GM10847 (cell line): ENCODE measurements at regions not wholly inside any gene's neighbourhood (a gene's known extent, or its start where the extent isn't known, plus 50 kb on each side); places are given as distances from the start of the nearest gene placed in this dataset.

ENCODE experiments used
- POLR2A ChIP-seq: IDR thresholded peaks from 2 replicates; pipeline ENCODE4 v1.6.1; 2011; ENCODE audit not compliant: insufficient read length; ENCODE audit errors: extremely low read depth

DNA sequence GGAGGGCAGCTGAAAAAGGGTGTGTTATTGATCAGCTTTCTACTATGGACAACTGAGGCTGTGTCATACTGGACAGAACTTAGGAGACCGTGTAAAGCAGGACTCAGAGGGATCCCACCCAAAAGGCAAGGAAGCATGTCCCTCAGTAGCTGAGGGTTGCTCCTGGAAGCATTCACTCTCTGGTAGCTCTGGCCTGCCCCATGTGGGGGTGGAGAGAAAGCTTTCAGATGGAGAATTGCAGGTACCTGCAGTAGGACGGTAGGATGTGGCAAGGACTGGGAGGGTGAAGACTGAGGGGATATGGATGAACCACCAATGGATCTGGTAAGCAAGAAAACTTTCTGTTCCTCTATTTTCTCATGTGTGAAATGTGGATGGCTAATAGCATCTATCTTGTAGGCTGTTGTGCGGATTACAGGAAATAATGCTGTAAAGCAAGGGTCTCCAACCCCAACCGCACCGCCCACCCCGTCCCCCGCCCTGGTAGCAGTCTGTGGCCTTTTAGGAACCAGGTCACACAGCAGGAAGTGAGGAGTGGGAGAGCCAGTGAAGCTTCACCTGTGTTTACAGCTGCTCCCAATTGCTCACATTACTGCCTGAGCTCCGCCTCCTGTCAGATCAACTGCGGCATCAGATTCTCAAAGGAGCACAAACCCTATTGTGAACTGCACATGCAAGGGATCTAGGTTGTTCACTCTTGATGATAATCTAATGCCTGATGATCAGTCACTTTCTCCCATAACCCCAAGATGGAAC, 157.7 kb upstream of the PROK2 start:
- TF ChIP-seq POLR2A, result no peak

- no peak for TF ChIP-seq POLR2A
Observed at GRCh38 chr3:71940486-71940885, 155.5 kb upstream of the PROK2 start.

DNA sequence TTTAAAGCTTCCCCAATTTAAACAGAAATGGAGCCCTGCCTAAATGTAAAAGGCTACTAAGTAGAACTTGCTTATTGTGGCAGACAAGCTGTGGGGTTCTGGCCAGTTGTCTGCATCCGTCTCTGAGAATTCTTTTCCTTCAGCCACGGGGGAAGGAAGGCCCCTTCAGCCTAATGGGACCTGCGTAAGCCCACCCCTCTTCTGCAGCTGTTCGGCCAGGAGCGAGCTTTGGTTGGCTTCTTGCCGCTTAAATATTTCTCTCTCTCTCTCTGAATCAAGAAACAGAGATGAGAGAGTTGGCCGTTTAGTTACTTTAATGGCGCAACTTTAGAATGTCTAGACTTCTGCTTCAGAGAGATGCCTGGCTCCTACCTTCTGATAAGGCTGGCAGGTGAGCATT, 151.7 kb upstream of the PROK2 start:
- no peak for TF ChIP-seq POLR2A

- TF ChIP-seq POLR2A, result no peak
Observed at GRCh38 chr3:71934520-71935270, 149.7 kb upstream of the PROK2 start.

GRCh38 chr3:71931922-71932321, 147.0 kb upstream of the PROK2 start:
- TF ChIP-seq POLR2A, result no peak

- no peak for TF ChIP-seq POLR2A
Observed at GRCh38 chr3:71930056-71930991, 145.4 kb upstream of the PROK2 start.

- TF ChIP-seq POLR2A, result no peak
Observed at GRCh38 chr3:71928212-71928611, 143.3 kb upstream of the PROK2 start.

GRCh38 chr3:71927505-71928066, 142.6 kb upstream of the PROK2 start:
- no peak for TF ChIP-seq POLR2A

DNA sequence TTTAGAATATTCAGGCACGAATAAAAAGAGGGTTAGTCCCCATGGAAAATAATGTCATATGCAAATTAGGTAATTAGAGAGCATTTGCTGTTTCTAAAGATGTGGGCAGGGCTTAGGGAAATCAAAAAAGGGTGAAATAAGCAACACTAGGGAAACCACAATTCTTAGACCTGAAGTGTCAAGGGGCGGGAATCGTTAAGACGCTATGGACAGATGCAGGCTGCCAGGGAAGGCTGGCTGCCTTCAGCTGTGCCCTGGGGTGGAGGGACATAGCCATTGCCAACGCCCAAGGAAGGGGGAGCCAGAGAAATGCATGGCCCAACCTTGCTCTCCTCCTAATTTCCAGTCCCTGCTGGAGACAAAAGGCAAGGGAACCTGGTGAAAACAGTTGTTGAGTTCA, 141.7 kb upstream of the PROK2 start:
- no peak for TF ChIP-seq POLR2A

GRCh38 chr3:71926262-71926600, 141.3 kb upstream of the PROK2 start:
- no peak for TF ChIP-seq POLR2A

DNA sequence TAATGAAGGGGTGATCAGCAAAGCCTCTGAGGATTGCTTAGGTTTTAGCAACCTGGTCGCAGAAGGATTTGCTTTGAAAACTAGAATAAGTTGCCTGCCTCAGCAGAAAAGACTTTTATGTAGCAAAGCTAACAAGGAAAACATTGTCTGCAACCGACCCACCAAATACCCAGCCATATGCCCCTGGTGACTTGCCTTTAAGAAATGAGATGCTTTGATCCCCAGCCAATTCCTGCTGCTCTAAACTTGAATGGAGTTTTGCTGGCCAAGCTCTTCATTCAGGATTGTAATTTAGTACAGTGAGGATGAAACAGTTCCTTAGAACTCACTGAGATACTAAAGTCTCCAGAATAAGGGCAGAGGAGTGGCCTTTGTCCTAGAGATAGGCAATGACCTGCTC, 139.8 kb upstream of the PROK2 start:
- no peak for TF ChIP-seq POLR2A

GRCh38 chr3:71921036-71921435, 136.1 kb upstream of the PROK2 start:
- no peak for TF ChIP-seq POLR2A

DNA sequence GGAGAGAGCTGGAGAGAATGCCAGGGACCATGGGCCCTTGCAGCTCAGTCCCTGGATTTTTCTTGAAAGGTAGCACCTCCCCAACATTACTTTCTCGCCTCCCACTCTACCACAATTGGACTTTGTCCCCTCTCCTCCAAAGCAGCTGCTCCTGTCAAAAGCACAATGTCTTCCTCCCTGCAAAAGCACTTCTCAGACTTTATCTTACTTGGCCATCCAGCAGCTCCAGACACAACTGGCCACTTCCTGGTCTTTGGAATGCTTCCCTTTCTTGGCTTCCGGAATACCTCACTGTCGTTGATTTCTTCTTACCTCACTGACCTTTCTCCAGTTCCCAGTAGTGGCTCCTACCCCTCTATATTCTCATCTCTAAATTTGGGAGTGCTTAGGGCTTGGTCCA, 134.6 kb upstream of the PROK2 start:
- no peak for TF ChIP-seq POLR2A

DNA sequence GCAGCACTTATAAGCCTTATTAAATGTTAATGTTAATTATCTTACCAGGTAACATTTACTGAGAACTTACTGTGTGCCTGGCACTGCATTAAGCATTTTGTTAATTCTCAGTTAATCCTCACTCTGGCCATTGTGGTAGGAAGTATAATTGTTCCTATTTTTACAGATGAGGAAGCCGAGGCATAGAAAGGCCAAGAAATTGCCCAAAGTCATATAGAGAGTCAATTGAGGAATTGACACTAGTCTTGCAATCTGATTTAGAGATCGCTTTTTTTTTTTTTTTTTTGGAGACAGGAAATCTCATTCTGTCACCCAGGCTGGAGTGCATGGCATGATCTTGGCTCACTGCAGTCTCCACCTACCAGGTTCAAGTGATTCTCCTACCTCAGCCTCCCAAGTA, 132.6 kb upstream of the PROK2 start:
- no peak for TF ChIP-seq POLR2A

DNA sequence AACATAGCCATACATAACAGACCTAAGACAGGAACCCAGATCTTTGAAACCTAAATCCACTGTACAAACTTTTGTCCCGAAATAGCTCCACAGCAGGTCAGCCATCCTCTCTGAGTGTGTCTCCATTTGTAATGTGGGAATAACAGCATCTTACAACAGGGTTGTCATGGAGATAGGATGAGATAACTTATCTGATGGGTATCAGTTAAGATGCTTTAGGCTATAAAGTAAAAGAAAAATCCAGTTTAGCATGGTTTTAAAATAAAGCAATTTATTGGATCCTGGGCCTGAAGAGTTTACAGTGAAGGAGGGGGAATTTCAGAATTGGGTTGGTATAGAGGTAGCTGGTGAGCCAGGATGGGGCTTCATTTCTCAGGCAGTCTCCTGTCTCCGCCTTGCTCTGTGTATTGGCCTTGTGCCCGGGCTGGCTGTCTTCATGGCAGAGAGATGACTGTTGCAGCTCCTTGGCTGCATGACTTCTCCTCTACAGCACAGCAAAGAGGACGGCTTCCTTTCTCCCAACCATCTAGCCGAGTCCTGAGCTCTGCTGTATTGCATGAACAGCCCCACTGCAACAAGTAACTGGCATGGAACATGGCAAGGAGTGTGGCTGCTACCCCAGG, 131.9 kb upstream of the PROK2 start:
- no peak for TF ChIP-seq POLR2A
